ENCODE measurements at regions not wholly inside any gene's neighbourhood (a gene's known extent, or its start where the extent isn't known, plus 50 kb on each side); places are given as distances from the start of the nearest gene placed in this dataset.

- no peak overlapping the region for H4K8ac ChIP-seq (ENCODE audit: low read depth in 2 of 2, low read length in 2 of 2)
- in situ Hi-C loops (cut with MboI; ENCODE audit: low sequenced_read_pairs) (no loop called here), intact Hi-C loops (cut with micrococcal nuclease) (no loop called here), dilution Hi-C loops (cut with HindIII; ENCODE audit: low sequenced_read_pairs, unreplicated experiment) (no loop called here)
- H3K18ac ChIP-seq (ENCODE audit: low read depth, low read length) = peak overlapping the region; percentile 12; the same call in 1 of the 2 replicates
- H3K27me3 ChIP-seq (ENCODE audit: control insufficient read depth, insufficient read depth, low read length) = no peaks in the 10 kb centered on the region
- no peak overlapping the region for H3K14ac ChIP-seq (replicated peaks; ENCODE audit: low read depth, low read length)
- peak overlapping the region; percentile 12; the same call in 1 of the 2 replicates for H3K4me2 ChIP-seq (ENCODE audit: low read depth, low read length)
- POLR2A ChIA-PET (ENCODE audit: unreplicated experiment) = no interaction called here
- H3K79me1 ChIP-seq (ENCODE audit: low read depth in 1 of 2, low read length in 2 of 2) = no peaks in the 10 kb centered on the region
- H3K23ac ChIP-seq (ENCODE audit: low read depth, low read length) = no peak overlapping the region
- no peak overlapping the region for H3K9ac ChIP-seq (ENCODE audit: low read depth, low read length)
- H3K9me1 ChIP-seq (ENCODE audit: insufficient read depth, low read length) = no peaks in the 10 kb centered on the region
- no peak overlapping the region for H4K91ac ChIP-seq (ENCODE audit: insufficient read depth, low read depth, low read length)
- H2AK5ac ChIP-seq (ENCODE audit: low read depth, low read length) = no peak overlapping the region
- no peak overlapping the region for H3K56ac ChIP-seq (ENCODE audit: extremely low read depth, insufficient read depth, low read length)
- no peak overlapping the region for H3K27ac ChIP-seq (ENCODE audit: insufficient read depth, low read length)
- no CpG with 5 or more reads among the region's 1 CpG for WGBS, 2 experiments (ENCODE audit: extremely low coverage in 2 of 2, insufficient read length in 1 of 2)
- H3K4me1 ChIP-seq (ENCODE audit: control insufficient read depth, insufficient read depth, low read length) = peaks cover 3% of the 10 kb centered on the region; the same call in 1 of the 2 replicates
- no peaks in the 10 kb centered on the region for H3K36me3 ChIP-seq (ENCODE audit: control insufficient read depth, insufficient read depth, low read length)
- BruUV-seq (replicated peaks) = no TSS peak
- no peaks in the 10 kb centered on the region for H4K20me1 ChIP-seq (ENCODE audit: insufficient read depth, low read length)
- no peak overlapping the region for H2BK5ac ChIP-seq (ENCODE audit: low read depth, low read length, poor library complexity, severe bottlenecking)
- DNase-seq (no peak), ATAC-seq (ENCODE audit: low read depth) (no peak; the same call in 1 of the 2 replicates)
- no peak overlapping the region for H2BK15ac ChIP-seq (ENCODE audit: low read depth, low read length)
- CTCF ChIA-PET = no interaction called here
- no peak overlapping the region for H4K5ac ChIP-seq (ENCODE audit: low read depth, low read length)
- no peak overlapping the region for H2BK120ac ChIP-seq (ENCODE audit: low read depth, low read length)
- peak overlapping the region; percentile 20; the same call in 1 of the 2 replicates for H3K4ac ChIP-seq (ENCODE audit: low read depth, low read length)
- H2AFZ ChIP-seq (replicated peaks; ENCODE audit: low read length, poor library complexity) = no peak overlapping the region
- H3K4me3 ChIP-seq (ENCODE audit: insufficient read depth, low read depth, low read length) = no peak overlapping the region
- no peaks in the 10 kb centered on the region for H3K9me3 ChIP-seq (ENCODE audit: control insufficient read depth, insufficient read depth, low read length)
- H2AK9ac ChIP-seq (replicated peaks; ENCODE audit: low read depth, low read length, poor library complexity) = no peak overlapping the region
- TF ChIP-seq NFE2L2 (IDR thresholded peaks at IDR 0.05; ENCODE audit: low read depth, low read length) = no peak
- no peak for TF ChIP-seq RCOR1 (IDR thresholded peaks at IDR 0.05; ENCODE audit: insufficient replicate concordance, low read length)
- no peak for TF ChIP-seq ELK1 (IDR thresholded peaks at IDR 0.05; ENCODE audit: borderline replicate concordance, low read depth, low read length)
- TF ChIP-seq RFX5 (IDR thresholded peaks at IDR 0.05; ENCODE audit: low read depth, low read length) = no peak
- H2BK20ac ChIP-seq (ENCODE audit: low read depth, low read length) = no peak overlapping the region
Observed at GRCh38 chr7:115110523-115110922, 188.6 kb downstream of the MDFIC start.
